Loucy (cell line): ENCODE measurements at regions not wholly inside any gene's neighbourhood (a gene's known extent, or its start where the extent isn't known, plus 50 kb on each side); places are given as distances from the start of the nearest gene placed in this dataset.

Experiments used
- H2AFZ ChIP-seq: fragments of 200-600 bp; sonication (generic); 2 replicates; pipeline ENCODE4 v1.6.0; 2016; ENCODE audit warnings: antibody characterized with exemption, mild to moderate bottlenecking, low read length, moderate library complexity
- H3F3A ChIP-seq: fragments of 200-600 bp; 2 replicates; pipeline ENCODE4 v1.6.0; 2016; ENCODE audit warnings: antibody characterized with exemption, low read depth, mild to moderate bottlenecking
- H3K27me3 ChIP-seq: fragments of 200-600 bp; sonication (generic); 2 replicates; pipeline ENCODE4 v1.6.1; 2014; ENCODE audit warnings: low read length, mild to moderate bottlenecking; ENCODE audit not compliant: insufficient read depth, poor library complexity, severe bottlenecking
- H3K36me3 ChIP-seq: fragments of 200-600 bp; sonication (generic); 2 replicates; pipeline ENCODE4 v1.6.1; 2016; ENCODE audit warnings: low read length; ENCODE audit not compliant: insufficient read depth
- H3K4me1 ChIP-seq: fragments of 200-600 bp; sonication (generic); 2 replicates; pipeline ENCODE4 v1.5.1; 2014; ENCODE audit warnings: low read length, mild to moderate bottlenecking; ENCODE audit not compliant: insufficient read depth, poor library complexity, severe bottlenecking
- H3K4me2 ChIP-seq: fragments of 200-600 bp; sonication (generic); 2 replicates; pipeline ENCODE4 v1.6.0; 2014; ENCODE audit warnings: antibody characterized with exemption, low read length, low read depth, mild to moderate bottlenecking; ENCODE audit not compliant: poor library complexity, severe bottlenecking
- H3K4me3 ChIP-seq: fragments of 200-600 bp; sonication (generic); 2 replicates; pipeline ENCODE4 v1.5.1; 2014; ENCODE audit warnings: low read length, mild to moderate bottlenecking, mixed read lengths; ENCODE audit not compliant: poor library complexity, severe bottlenecking
- H3K79me2 ChIP-seq: fragments of 200-600 bp; sonication (generic); 2 replicates; pipeline ENCODE4 v1.6.1; 2014; ENCODE audit warnings: low read length; ENCODE audit not compliant: insufficient read depth
- H3K9ac ChIP-seq: fragments of 200-600 bp; sonication (generic); 2 replicates; pipeline ENCODE4 v1.6.0; 2014; ENCODE audit warnings: mild to moderate bottlenecking, low read depth, low read length, moderate library complexity; ENCODE audit not compliant: poor library complexity, severe bottlenecking
- H3K9me2 ChIP-seq: fragments of 200-600 bp; sonication (generic); replicated peaks from 2 replicates; pipeline ENCODE4 v1.6.1; 2016; ENCODE audit warnings: low read depth, low read length, mixed read lengths
- H3K9me3 ChIP-seq: fragments of 200-600 bp; sonication (generic); 2 replicates; pipeline ENCODE4 v1.6.1; 2014; ENCODE audit warnings: mild to moderate bottlenecking, antibody characterized with exemption, low read length, low read depth; ENCODE audit not compliant: insufficient read depth
- H4K20me1 ChIP-seq: fragments of 200-600 bp; sonication (generic); 2 replicates; pipeline ENCODE4 v1.6.0; 2014; ENCODE audit warnings: antibody characterized with exemption, low read length, mild to moderate bottlenecking; ENCODE audit not compliant: insufficient read depth, poor library complexity, severe bottlenecking
- CTCF ChIP-seq: fragments of 200-600 bp; sonication (generic); conservative IDR thresholded peaks from 2 replicates; pipeline ENCODE4 v1.5.1; 2014; ENCODE audit warnings: mild to moderate bottlenecking, antibody characterized with exemption, low read length
- EZH2phosphoT487 ChIP-seq: fragments of 200-600 bp; IDR thresholded peaks from 2 replicates; pipeline ENCODE4 v1.6.1; 2018; ENCODE audit warnings: antibody characterized with exemption, mild to moderate bottlenecking, moderate library complexity, borderline replicate concordance

GRCh38 chr16:79449067-79449769 lies 151.3 kb downstream of the MAF start:
- TF ChIP-seq CTCF (no peak), EZH2phosphoT487 (no peak)

GRCh38 chr16:79444572-79444971 lies 156.0 kb downstream of the MAF start:
- no peaks in the 10 kb centered on the region for H3K36me3 ChIP-seq
- no peaks in the 10 kb centered on the region for H3K9me2 ChIP-seq
- H2AFZ ChIP-seq, result no peak overlapping the region
- no peaks in the 10 kb centered on the region for H3F3A ChIP-seq
- no peaks in the 10 kb centered on the region for H3K27me3 ChIP-seq
- H3K9me3 ChIP-seq, result no peaks in the 10 kb centered on the region
- no peaks in the 10 kb centered on the region for H4K20me1 ChIP-seq
- no peak overlapping the region for H3K9ac ChIP-seq
- no peak overlapping the region for H3K4me3 ChIP-seq
- H3K79me2 ChIP-seq, result no peaks in the 10 kb centered on the region
- no peak overlapping the region for H3K4me2 ChIP-seq
- H3K4me1 ChIP-seq, result peaks cover 4% of the 10 kb centered on the region
- TF ChIP-seq EZH2phosphoT487 (no peak), CTCF (no peak)

More at GRCh38 chr16:79449067-79449769, 151.3 kb downstream of the MAF start:
- no peak overlapping the region for H3K9ac ChIP-seq
- no peaks in the 10 kb centered on the region for H3K36me3 ChIP-seq
- no peaks in the 10 kb centered on the region for H4K20me1 ChIP-seq
- H3K4me2 ChIP-seq, result no peak overlapping the region
- no peaks in the 10 kb centered on the region for H3K9me3 ChIP-seq
- no peaks in the 10 kb centered on the region for H3K79me2 ChIP-seq
- peaks cover 14% of the 10 kb centered on the region for H3K4me1 ChIP-seq
- no peaks in the 10 kb centered on the region for H3K27me3 ChIP-seq
- no peaks in the 10 kb centered on the region for H3K9me2 ChIP-seq
- no peaks in the 10 kb centered on the region for H3F3A ChIP-seq
- H3K4me3 ChIP-seq, result no peak overlapping the region
- H2AFZ ChIP-seq, result no peak overlapping the region

- Histone ChIP-seq H3K4me3 (no peak overlapping the region), H3K9me3 (no peaks in the 10 kb centered on the region), H3K9me2 (no peaks in the 10 kb centered on the region), H3F3A (no peaks in the 10 kb centered on the region), H3K4me2 (no peak overlapping the region), H3K36me3 (no peaks in the 10 kb centered on the region), H2AFZ (no peak overlapping the region), H3K27me3 (no peaks in the 10 kb centered on the region), H3K79me2 (no peaks in the 10 kb centered on the region), H3K4me1 (peaks cover 4% of the 10 kb centered on the region), H3K9ac (no peak overlapping the region), H4K20me1 (no peaks in the 10 kb centered on the region)
- TF ChIP-seq CTCF, result no peak
- TF ChIP-seq EZH2phosphoT487, result no peak
Observed at GRCh38 chr16:79439901-79440300, 160.6 kb downstream of the MAF start.
